ENCODE measurements at regions not wholly inside any gene's neighbourhood (a gene's known extent, or its start where the extent isn't known, plus 50 kb on each side); places are given as distances from the start of the nearest gene placed in this dataset.
"Not testable (repeated sequence)": the region's sequence is repeated elsewhere in the genome, so short reads cannot be mapped to it uniquely, and the experiment has no call there.

DNA sequence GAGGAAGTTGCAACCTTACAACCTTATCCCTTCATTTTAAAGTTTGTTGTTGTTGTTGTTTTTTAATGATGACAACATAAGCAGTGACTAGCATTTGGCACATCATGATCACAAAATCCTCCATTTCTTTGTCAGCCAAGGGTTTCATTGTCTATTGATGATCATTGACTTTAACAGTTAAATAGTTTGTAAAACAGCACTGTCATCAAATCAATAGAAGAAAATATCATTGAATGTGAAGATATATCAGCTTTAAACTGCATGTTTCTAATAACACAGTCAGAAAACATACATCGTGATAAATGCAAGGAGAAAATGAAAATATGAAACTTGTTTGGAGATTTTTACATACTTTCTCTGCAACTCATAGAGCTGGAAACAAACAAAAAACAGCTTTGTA, 922.3 kb upstream of the LRFN5 start:
- no peak for DNase-seq
- Mint-ChIP-seq H3K4me3 (no peak overlapping the region), H3K9me3 (peaks cover under 1% of the 10 kb centered on the region), H3K27me3 (ENCODE audit: low read depth) (no peaks in the 10 kb centered on the region), H3K36me3 (ENCODE audit: insufficient read depth) (no peaks in the 10 kb centered on the region), H3K4me1 (ENCODE audit: low read depth) (no peaks in the 10 kb centered on the region)
- ATAC-seq, result no peak

GRCh38 chr14:40682131-40682913, 924.4 kb upstream of the LRFN5 start:
- DNase-seq (no peak), ATAC-seq (no peak)
- Mint-ChIP-seq H3K9me3 (peaks cover 3% of the 10 kb centered on the region), H3K27me3 (ENCODE audit: low read depth) (no peaks in the 10 kb centered on the region), H3K36me3 (ENCODE audit: insufficient read depth) (no peaks in the 10 kb centered on the region), H3K4me3 (no peak overlapping the region), H3K4me1 (ENCODE audit: low read depth) (no peaks in the 10 kb centered on the region)

DNA sequence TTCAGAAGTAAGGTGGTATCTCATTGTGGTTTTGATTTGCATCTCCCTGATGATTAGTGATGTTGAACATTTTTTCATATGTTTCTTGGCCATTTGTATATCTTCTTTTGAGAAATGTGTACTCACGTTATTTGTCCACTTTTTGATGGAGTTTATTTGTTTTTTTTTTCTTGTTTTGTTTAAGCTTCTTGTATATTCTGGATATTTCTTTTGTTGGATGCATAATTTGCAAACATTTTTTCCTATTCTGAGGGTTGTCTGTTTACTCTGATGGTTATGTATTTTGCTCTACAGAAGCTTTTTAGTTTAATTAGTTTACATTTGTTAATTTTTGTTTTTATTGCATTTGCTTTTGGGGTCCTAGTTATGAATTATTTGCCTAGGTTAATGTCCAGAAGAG, 927.4 kb upstream of the LRFN5 start:
- ATAC-seq (no peak), DNase-seq (no peak)
- Mint-ChIP-seq H3K36me3 (ENCODE audit: insufficient read depth) (no peaks in the 10 kb centered on the region), H3K4me1 (ENCODE audit: low read depth) (no peaks in the 10 kb centered on the region), H3K9me3 (peaks cover 7% of the 10 kb centered on the region), H3K27me3 (ENCODE audit: low read depth) (no peaks in the 10 kb centered on the region), H3K4me3 (no peak overlapping the region)

- not testable (repeated sequence) for ATAC-seq; H3K36me3 Mint-ChIP-seq (ENCODE audit: insufficient read depth); DNase-seq; H3K9me3 Mint-ChIP-seq; H3K4me1 Mint-ChIP-seq (ENCODE audit: low read depth); H3K27me3 Mint-ChIP-seq (ENCODE audit: low read depth); H3K4me3 Mint-ChIP-seq
These were observed 929.5 kb upstream of the LRFN5 start for GRCh38 chr14:40677206-40677605.

GRCh38 chr14:40674502-40674901, 932.2 kb upstream of the LRFN5 start:
- Mint-ChIP-seq H3K9me3 (peaks cover 7% of the 10 kb centered on the region), H3K4me3 (no peak overlapping the region), H3K4me1 (ENCODE audit: low read depth) (no peaks in the 10 kb centered on the region), H3K27me3 (ENCODE audit: low read depth) (no peaks in the 10 kb centered on the region), H3K36me3 (ENCODE audit: insufficient read depth) (no peaks in the 10 kb centered on the region)
- ATAC-seq (no peak), DNase-seq (no peak)

- H3K4me3 Mint-ChIP-seq, result no peak overlapping the region
- H3K36me3 Mint-ChIP-seq (ENCODE audit: insufficient read depth), result no peaks in the 10 kb centered on the region
These were observed 950.4 kb upstream of the LRFN5 start for GRCh38 chr14:40656311-40656710.

GRCh38 chr14:40652089-40652691, 954.5 kb upstream of the LRFN5 start:
- Mint-ChIP-seq H3K4me3 (no peak overlapping the region), H3K9me3 (peaks cover 10% of the 10 kb centered on the region), H3K36me3 (ENCODE audit: insufficient read depth) (no peaks in the 10 kb centered on the region), H3K4me1 (ENCODE audit: low read depth) (no peaks in the 10 kb centered on the region), H3K27me3 (ENCODE audit: low read depth) (no peaks in the 10 kb centered on the region)
- no peak for DNase-seq
- no peak for ATAC-seq

More at GRCh38 chr14:40656311-40656710, 950.4 kb upstream of the LRFN5 start:
- ATAC-seq, result no peak
- Mint-ChIP-seq H3K9me3 (peaks cover 10% of the 10 kb centered on the region), H3K4me1 (ENCODE audit: low read depth) (no peaks in the 10 kb centered on the region), H3K27me3 (ENCODE audit: low read depth) (no peaks in the 10 kb centered on the region)
- DNase-seq, result no peak

DNA sequence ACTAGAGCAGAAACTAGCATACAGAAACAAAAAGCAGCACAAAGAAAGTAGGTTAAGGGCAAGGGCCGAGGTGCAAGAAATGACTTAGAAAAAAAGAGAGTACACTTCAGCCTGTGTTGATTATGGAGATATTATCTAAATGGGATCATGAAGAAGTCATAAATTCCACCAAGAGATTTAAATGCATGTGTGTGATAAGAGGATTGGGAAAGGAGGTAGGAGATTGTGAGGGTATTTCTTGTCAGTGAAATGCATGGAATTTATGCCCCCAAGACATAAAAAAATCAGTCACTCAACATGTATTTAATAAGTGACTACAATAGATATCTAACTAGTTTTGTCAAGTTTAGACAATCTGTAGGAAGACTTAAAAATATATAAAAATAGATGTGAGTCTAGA, 976.2 kb upstream of the LRFN5 start:
- Mint-ChIP-seq H3K4me1 (ENCODE audit: low read depth) (no peaks in the 10 kb centered on the region), H3K27me3 (ENCODE audit: low read depth) (no peaks in the 10 kb centered on the region), H3K9me3 (no peaks in the 10 kb centered on the region), H3K36me3 (ENCODE audit: insufficient read depth) (no peaks in the 10 kb centered on the region), H3K4me3 (no peak overlapping the region)
- DNase-seq (no peak), ATAC-seq (no peak)

GRCh38 chr14:40629551-40630137, 977.0 kb upstream of the LRFN5 start:
- H3K4me1 Mint-ChIP-seq (ENCODE audit: low read depth); DNase-seq; H3K9me3 Mint-ChIP-seq; H3K36me3 Mint-ChIP-seq (ENCODE audit: insufficient read depth); H3K27me3 Mint-ChIP-seq (ENCODE audit: low read depth); H3K4me3 Mint-ChIP-seq; ATAC-seq: not testable (repeated sequence)

- no peaks in the 10 kb centered on the region for H3K9me3 Mint-ChIP-seq
- H3K4me3 Mint-ChIP-seq, result no peak overlapping the region
- no peaks in the 10 kb centered on the region for H3K4me1 Mint-ChIP-seq (ENCODE audit: low read depth)
- H3K36me3 Mint-ChIP-seq (ENCODE audit: insufficient read depth), result no peaks in the 10 kb centered on the region
- DNase-seq (no peak), ATAC-seq (no peak)
- H3K27me3 Mint-ChIP-seq (ENCODE audit: low read depth), result no peaks in the 10 kb centered on the region
These were observed 977.5 kb upstream of the LRFN5 start for GRCh38 chr14:40629144-40629543.

DNA sequence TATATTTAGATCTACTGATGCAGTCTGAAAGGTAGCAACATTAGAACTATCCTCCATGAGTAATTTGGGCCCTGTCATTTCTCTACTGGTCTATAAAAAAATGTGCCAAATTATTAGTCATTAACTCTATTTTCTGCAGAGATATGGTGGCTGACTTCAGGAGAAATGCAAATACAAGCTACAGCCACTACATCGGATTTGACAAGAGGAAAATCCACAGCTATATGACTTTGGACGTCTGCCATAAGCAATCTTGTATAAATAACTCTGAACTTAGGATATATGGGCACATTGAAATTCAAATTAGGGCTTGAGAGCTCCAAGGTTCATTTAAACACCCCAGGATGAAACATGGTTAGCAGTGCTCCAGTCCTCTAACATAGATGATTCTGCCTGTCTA, 983.0 kb upstream of the LRFN5 start:
- ATAC-seq, result no peak
- no peak for DNase-seq
- Mint-ChIP-seq H3K4me1 (ENCODE audit: low read depth) (no peaks in the 10 kb centered on the region), H3K27me3 (ENCODE audit: low read depth) (no peaks in the 10 kb centered on the region), H3K36me3 (ENCODE audit: insufficient read depth) (no peaks in the 10 kb centered on the region), H3K4me3 (no peak overlapping the region), H3K9me3 (no peaks in the 10 kb centered on the region)

DNA sequence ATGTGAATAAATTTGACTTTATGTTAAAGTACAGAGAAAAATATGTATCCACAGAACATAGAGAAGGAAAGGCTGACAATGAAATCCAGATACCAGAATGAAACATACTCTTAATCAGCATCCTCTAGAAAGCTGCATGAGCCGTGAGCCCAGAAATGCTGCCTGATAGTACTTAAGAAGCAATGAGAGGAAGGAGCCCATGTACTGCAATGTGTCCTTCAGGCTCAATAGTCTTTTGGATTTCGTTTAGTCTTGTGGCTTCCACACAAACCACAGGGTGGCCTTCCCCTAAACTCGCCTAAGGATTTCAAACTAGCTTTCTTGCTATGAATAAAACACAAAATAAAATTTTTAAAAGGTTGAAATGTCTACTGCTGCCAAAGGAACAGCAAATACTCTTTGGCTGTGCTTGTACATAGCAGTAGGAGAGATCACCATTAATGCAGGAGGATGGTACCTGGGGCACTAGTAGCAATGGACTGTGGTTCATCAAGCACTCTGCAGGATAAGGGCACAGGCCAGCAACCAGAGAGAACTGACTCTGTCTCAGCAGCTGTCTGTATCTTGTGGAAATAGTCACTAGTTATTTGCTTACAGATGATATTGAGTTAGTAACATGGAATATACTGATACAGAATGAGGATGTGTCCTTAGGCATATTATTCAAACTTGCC, 988.3 kb upstream of the LRFN5 start:
- no peaks in the 10 kb centered on the region for H3K4me1 Mint-ChIP-seq (ENCODE audit: low read depth)
- no peak overlapping the region for H3K4me3 Mint-ChIP-seq
- H3K9me3 Mint-ChIP-seq, result no peaks in the 10 kb centered on the region
- ATAC-seq (no peak), DNase-seq (no peak)
- H3K36me3 Mint-ChIP-seq (ENCODE audit: insufficient read depth), result no peaks in the 10 kb centered on the region
- no peaks in the 10 kb centered on the region for H3K27me3 Mint-ChIP-seq (ENCODE audit: low read depth)

- ATAC-seq, result no peak
- no peaks in the 10 kb centered on the region for H3K36me3 Mint-ChIP-seq (ENCODE audit: insufficient read depth)
- H3K27me3 Mint-ChIP-seq (ENCODE audit: low read depth), result no peaks in the 10 kb centered on the region
These were observed 990.1 kb upstream of the LRFN5 start for GRCh38 chr14:40616579-40616978.

GRCh38 chr14:40601063-40601462, 1005.6 kb upstream of the LRFN5 start:
- ATAC-seq (no peak), DNase-seq (no peak)
- Mint-ChIP-seq H3K36me3 (ENCODE audit: insufficient read depth) (no peaks in the 10 kb centered on the region), H3K27me3 (ENCODE audit: low read depth) (no peaks in the 10 kb centered on the region), H3K9me3 (no peaks in the 10 kb centered on the region), H3K4me1 (ENCODE audit: low read depth) (no peaks in the 10 kb centered on the region), H3K4me3 (no peak overlapping the region)

More at GRCh38 chr14:40616579-40616978, 990.1 kb upstream of the LRFN5 start:
- no peaks in the 10 kb centered on the region for H3K4me1 Mint-ChIP-seq (ENCODE audit: low read depth)
- no peak for DNase-seq
- no peak overlapping the region for H3K4me3 Mint-ChIP-seq
- H3K9me3 Mint-ChIP-seq, result peaks cover 3% of the 10 kb centered on the region
